A673 (cell line): ENCODE measurements at regions not wholly inside any gene's neighbourhood (a gene's known extent, or its start where the extent isn't known, plus 50 kb on each side); places are given as distances from the start of the nearest gene placed in this dataset.

Experiments
- CTCF ChIP-seq: fragments of 300-800, 200-600 bp; sonication (generic); conservative IDR thresholded peaks from 2 replicates; pipeline ENCODE4 v1.5.1; 2017; ENCODE audit warnings: low read depth, mild to moderate bottlenecking, antibody characterized with exemption, low read length, moderate library complexity, mixed read lengths
- EZH2 ChIP-seq: fragments of 200-600 bp; sonication (generic); IDR thresholded peaks from 2 replicates; pipeline ENCODE4 v1.6.1; 2017; ENCODE audit warnings: borderline replicate concordance, low read depth, mild to moderate bottlenecking, mixed read lengths, antibody characterized with exemption, low read length; ENCODE audit not compliant: poor library complexity, severe bottlenecking

- TF ChIP-seq CTCF, result no peak
- TF ChIP-seq EZH2, result no peak
These were observed 258.8 kb downstream of the IRF8 start for GRCh38 chr16:86157616-86158247.
